ENCODE measurements at regions not wholly inside any gene's neighbourhood (a gene's known extent, or its start where the extent isn't known, plus 50 kb on each side); places are given as distances from the start of the nearest gene placed in this dataset.

GRCh38 chr9:21668516-21668915 lies 133.9 kb upstream of the MTAP start:
- TF ChIP-seq, protein P1, sequence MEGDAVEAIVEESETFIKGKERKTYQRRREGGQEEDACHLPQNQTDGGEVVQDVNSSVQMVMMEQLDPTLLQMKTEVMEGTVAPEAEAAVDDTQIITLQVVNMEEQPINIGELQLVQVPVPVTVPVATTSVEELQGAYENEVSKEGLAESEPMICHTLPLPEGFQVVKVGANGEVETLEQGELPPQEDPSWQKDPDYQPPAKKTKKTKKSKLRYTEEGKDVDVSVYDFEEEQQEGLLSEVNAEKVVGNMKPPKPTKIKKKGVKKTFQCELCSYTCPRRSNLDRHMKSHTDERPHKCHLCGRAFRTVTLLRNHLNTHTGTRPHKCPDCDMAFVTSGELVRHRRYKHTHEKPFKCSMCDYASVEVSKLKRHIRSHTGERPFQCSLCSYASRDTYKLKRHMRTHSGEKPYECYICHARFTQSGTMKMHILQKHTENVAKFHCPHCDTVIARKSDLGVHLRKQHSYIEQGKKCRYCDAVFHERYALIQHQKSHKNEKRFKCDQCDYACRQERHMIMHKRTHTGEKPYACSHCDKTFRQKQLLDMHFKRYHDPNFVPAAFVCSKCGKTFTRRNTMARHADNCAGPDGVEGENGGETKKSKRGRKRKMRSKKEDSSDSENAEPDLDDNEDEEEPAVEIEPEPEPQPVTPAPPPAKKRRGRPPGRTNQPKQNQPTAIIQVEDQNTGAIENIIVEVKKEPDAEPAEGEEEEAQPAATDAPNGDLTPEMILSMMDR (conservative IDR thresholded peaks at IDR 0.05; ENCODE audit: low read length), result no peak
- no peak for DNase-seq (ENCODE audit: low read depth)
- H3K4me3 ChIP-seq (ENCODE audit: low read length), result no peak overlapping the region

- TF ChIP-seq, protein P1 (conservative IDR thresholded peaks at IDR 0.05; ENCODE audit: low read length), result no peak
- H3K4me3 ChIP-seq (ENCODE audit: low read length), result no peak overlapping the region
- no peak for DNase-seq (ENCODE audit: low read depth)
These were observed 132.7 kb upstream of the MTAP start for GRCh38 chr9:21669701-21670100.

GRCh38 chr9:21670374-21670773 lies 132.1 kb upstream of the MTAP start:
- no peak overlapping the region for H3K4me3 ChIP-seq (ENCODE audit: low read length)
- DNase-seq (ENCODE audit: low read depth), result no peak
- TF ChIP-seq, protein P1 (conservative IDR thresholded peaks at IDR 0.05; ENCODE audit: low read length), result no peak

DNA sequence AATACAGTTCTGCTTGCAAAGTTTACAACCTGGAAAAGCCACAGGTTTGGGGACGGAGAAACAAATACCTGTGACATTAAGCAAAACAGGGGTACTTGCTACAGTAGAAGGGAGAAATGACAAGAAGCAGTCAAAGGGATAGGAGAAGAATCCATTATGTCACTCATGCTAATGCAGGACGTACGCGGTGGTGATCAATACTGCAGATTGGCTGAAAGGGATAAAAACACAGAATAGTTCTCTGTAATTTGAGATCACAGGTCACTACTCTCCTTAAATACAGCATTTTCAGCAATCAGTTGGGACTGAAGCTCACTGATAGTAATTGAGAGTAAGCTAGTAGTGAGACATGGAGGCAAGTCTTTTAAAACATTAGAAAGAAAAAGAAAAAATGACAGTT lies 130.3 kb upstream of the MTAP start:
- no peak for DNase-seq (ENCODE audit: low read depth)
- TF ChIP-seq, protein P1 (conservative IDR thresholded peaks at IDR 0.05; ENCODE audit: low read length), result no peak
- no peak overlapping the region for H3K4me3 ChIP-seq (ENCODE audit: low read length)

GRCh38 chr9:21672761-21673160 lies 129.7 kb upstream of the MTAP start:
- TF ChIP-seq, protein P1 (conservative IDR thresholded peaks at IDR 0.05; ENCODE audit: low read length), result no peak
- no peak overlapping the region for H3K4me3 ChIP-seq (ENCODE audit: low read length)
- DNase-seq (ENCODE audit: low read depth), result peak; percentile 55

DNA sequence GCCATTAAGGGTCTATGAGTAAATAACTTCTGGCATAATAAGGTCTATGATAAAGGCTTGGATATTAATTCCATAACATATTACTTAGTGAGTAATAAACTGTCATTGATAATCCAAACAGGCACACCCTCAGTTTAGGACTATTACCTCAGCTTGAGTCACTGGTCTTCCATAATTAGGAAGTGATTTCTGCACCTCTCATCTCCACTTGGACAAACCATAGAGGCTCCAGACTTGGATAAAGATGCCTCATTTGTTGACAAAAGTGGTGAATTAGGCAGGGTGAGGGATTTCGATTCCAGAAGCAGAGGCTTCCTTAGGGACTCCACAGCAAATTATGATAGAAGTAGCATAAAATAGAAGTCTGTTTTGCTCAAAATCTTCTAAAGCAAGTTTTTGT lies 127.5 kb upstream of the MTAP start:
- TF ChIP-seq, protein P1 (conservative IDR thresholded peaks at IDR 0.05; ENCODE audit: low read length), result no peak
- no peak overlapping the region for H3K4me3 ChIP-seq (ENCODE audit: low read length)
- DNase-seq (ENCODE audit: low read depth), result no peak

GRCh38 chr9:21677387-21677786 lies 125.0 kb upstream of the MTAP start:
- peak overlapping the region; percentile 34 for H3K4me3 ChIP-seq (ENCODE audit: low read length)
- DNase-seq (ENCODE audit: low read depth), result no peak
- TF ChIP-seq, protein P1 (conservative IDR thresholded peaks at IDR 0.05; ENCODE audit: low read length), result no peak
